Thyroid gland (tissue), 4 donors: ENCODE measurements at regions not wholly inside any gene's neighbourhood (a gene's known extent, or its start where the extent isn't known, plus 50 kb on each side); places are given as distances from the start of the nearest gene placed in this dataset.
A peak's percentile ranks its signal among the peaks of the same experiment; 100 is the strongest.

Source experiments
- DNase-seq, 2 donors: peaks; one replicate each; pipeline ENCODE4 v3.0.0-alpha.2; 2019
- H3K27ac ChIP-seq, 3 donors: fragments of 200-600 bp; sonication (generic); 1 replicate in 2 of 3; 2 replicates in 1 of 3; pipeline ENCODE4 v1.5.1; 2016 to 2019; ENCODE audit warnings: mild to moderate bottlenecking in 1 of 3, moderate library complexity in 1 of 3
- H3K27me3 ChIP-seq: fragments of 200-600 bp; sonication (generic); one replicate; pipeline ENCODE4 v1.5.1; 2019
- H3K36me3 ChIP-seq, 2 donors: fragments of 200-600 bp; sonication (generic); one replicate each; pipeline ENCODE4 v1.5.1; 2016 to 2019
- H3K4me1 ChIP-seq, 2 donors: fragments of 200-600 bp; sonication (generic); one replicate each; pipeline ENCODE4 v1.5.1; 2017 to 2019
- H3K4me3 ChIP-seq, 3 donors: fragments of 200-600 bp; sonication (generic); replicated peaks in 1 of 3; 1 replicate in 2 of 3; 2 replicates in 1 of 3; pipeline ENCODE4 v1.5.1; 2016; ENCODE audit warnings: mild to moderate bottlenecking in 1 of 3
- H3K9me3 ChIP-seq: fragments of 200-600 bp; sonication (generic); one replicate; pipeline ENCODE4 v1.5.1; 2017
- CTCF ChIP-seq, 6 experiments: fragments of 200-600 bp in 3 of 6; fragments of 450-650 bp in 3 of 6; sonication (generic) in 3 of 6; IDR thresholded peaks; one replicate each; pipeline ENCODE4 v1.5.1; 2016 to 2019; ENCODE audit warnings: antibody characterized with exemption in 6 of 6, mild to moderate bottlenecking in 2 of 6, inconsistent platforms in 1 of 6, moderate library complexity in 1 of 6
- POLR2A ChIP-seq, 2 donors: fragments of 450-650 bp; IDR thresholded peaks; one replicate each; pipeline ENCODE4 v1.6.1; 2017; ENCODE audit warnings: antibody characterized with exemption in 2 of 2, mild to moderate bottlenecking in 2 of 2, moderate library complexity in 1 of 2
- WGBS, 2 donors: methylation state at CpG; one replicate each; pipeline ENCODE4 v1.1.5; 2017; 5-methylcytosine and 5-hydroxymethylcytosine counted together
- intact Hi-C: fragments of 100-400 bp; cut with DNase I; formaldehyde crosslinking; loops from one replicate; pipeline ENCODE4 v1.15.1; 2023

- DNase-seq: no peak
- no peaks in the 10 kb centered on the region for H3K36me3 ChIP-seq
- H3K27me3 ChIP-seq: no peaks in the 10 kb centered on the region
- peaks cover 8 to 10% of the 10 kb centered on the region in 2 donors for H3K4me1 ChIP-seq
- H3K9me3 ChIP-seq: no peaks in the 10 kb centered on the region
- H3K27ac ChIP-seq: no peak overlapping the region
- H3K4me3 ChIP-seq: no peak overlapping the region
- intact Hi-C loops: no loop called here
- TF ChIP-seq POLR2A (IDR thresholded peaks at IDR 0.05): no peak
- WGBS, 2 donors: 91 to 97% methylated on average over 3 of the region's 3 CpGs
Measured at GRCh38 chr4:126705266-126705665, 927.5 kb upstream of the INTU start.

GRCh38 chr4:126708716-126709115 lies 924.0 kb upstream of the INTU start:
- H3K27ac ChIP-seq: no peak overlapping the region
- no peaks in the 10 kb centered on the region for H3K4me1 ChIP-seq
- H3K9me3 ChIP-seq: no peaks in the 10 kb centered on the region
- no peaks in the 10 kb centered on the region for H3K27me3 ChIP-seq
- TF ChIP-seq CTCF (IDR thresholded peaks at IDR 0.05) (no peak), POLR2A (IDR thresholded peaks at IDR 0.05) (no peak)
- peak; percentile 26 to 29 for DNase-seq
- no peak overlapping the region for H3K4me3 ChIP-seq
- WGBS, 2 donors: 16 to 21% methylated on average over 2 of the region's 2 CpGs
- H3K36me3 ChIP-seq: no peaks in the 10 kb centered on the region
- intact Hi-C loops: no loop called here

- H3K9me3 ChIP-seq: no peaks in the 10 kb centered on the region
- no peak for TF ChIP-seq CTCF (IDR thresholded peaks at IDR 0.05)
- no peak for TF ChIP-seq POLR2A (IDR thresholded peaks at IDR 0.05)
- H3K27ac ChIP-seq: no peak overlapping the region
- H3K36me3 ChIP-seq: no peaks in the 10 kb centered on the region
- H3K4me3 ChIP-seq: no peak overlapping the region
- no peaks in the 10 kb centered on the region for H3K27me3 ChIP-seq
- no peaks in the 10 kb centered on the region for H3K4me1 ChIP-seq
- DNase-seq: no peak
- intact Hi-C loops: no loop called here
Measured at GRCh38 chr4:126710935-126711334, 921.8 kb upstream of the INTU start.

- H3K4me3 ChIP-seq: no peak overlapping the region
Measured at GRCh38 chr4:126715067-126715466, 917.7 kb upstream of the INTU start.

GRCh38 chr4:126715681-126716080 lies 917.1 kb upstream of the INTU start:
- Histone ChIP-seq H3K4me3 (no peak overlapping the region), H3K27me3 (no peaks in the 10 kb centered on the region), H3K27ac (no peak overlapping the region), H3K36me3 (no peaks in the 10 kb centered on the region), H3K9me3 (no peaks in the 10 kb centered on the region), H3K4me1 (no peaks in the 10 kb centered on the region)
- no peak for TF ChIP-seq CTCF (IDR thresholded peaks at IDR 0.05)
- no peak for TF ChIP-seq POLR2A (IDR thresholded peaks at IDR 0.05)
- WGBS, 2 donors: 93% methylated on average over 3 of the region's 3 CpGs
- DNase-seq: no peak
- intact Hi-C loops: no loop called here

More at GRCh38 chr4:126715067-126715466, 917.7 kb upstream of the INTU start:
- Histone ChIP-seq H3K27ac (no peak overlapping the region), H3K9me3 (no peaks in the 10 kb centered on the region), H3K27me3 (no peaks in the 10 kb centered on the region), H3K4me1 (no peaks in the 10 kb centered on the region), H3K36me3 (no peaks in the 10 kb centered on the region)
- no peak for DNase-seq
- 96 to 97% methylated on average over 8 of the region's 8 CpGs for WGBS, 2 donors
- intact Hi-C loops: no loop called here
- TF ChIP-seq POLR2A (IDR thresholded peaks at IDR 0.05) (no peak), CTCF (IDR thresholded peaks at IDR 0.05) (no peak)

- H3K27me3 ChIP-seq: no peaks in the 10 kb centered on the region
- TF ChIP-seq POLR2A (IDR thresholded peaks at IDR 0.05): no peak
- no peak for TF ChIP-seq CTCF (IDR thresholded peaks at IDR 0.05)
- intact Hi-C loops: no loop called here
- H3K4me3 ChIP-seq: no peak overlapping the region
- no peaks in the 10 kb centered on the region for H3K4me1 ChIP-seq
- no peaks in the 10 kb centered on the region for H3K36me3 ChIP-seq
- no peak for DNase-seq
- H3K27ac ChIP-seq: no peak overlapping the region
- H3K9me3 ChIP-seq: no peaks in the 10 kb centered on the region
- 47 to 59% methylated on average over 4 of the region's 4 CpGs for WGBS, 2 donors
Measured at GRCh38 chr4:126718136-126718535, 914.6 kb upstream of the INTU start.
